Glutamatergic neuron (in vitro differentiated cells): ENCODE measurements at regions not wholly inside any gene's neighbourhood (a gene's known extent, or its start where the extent isn't known, plus 50 kb on each side); places are given as distances from the start of the nearest gene placed in this dataset.
"Not testable (repeated sequence)": the region's sequence is repeated elsewhere in the genome, so short reads cannot be mapped to it uniquely, and the experiment has no call there.

ENCODE experiments used
- DNase-seq: peaks from one replicate; pipeline ENCODE4 v3.0.0; 2022
- H3K27ac Mint-ChIP-seq: one replicate; pipeline ENCODE4 v1.8.0; 2020; ENCODE audit warnings: mild to moderate bottlenecking, mixed read lengths, inconsistent platforms; ENCODE audit not compliant: unreplicated experiment
- H3K27me3 Mint-ChIP-seq: one replicate; pipeline ENCODE4 v1.8.0; 2020; ENCODE audit warnings: mild to moderate bottlenecking, moderate library complexity, mixed read lengths, inconsistent platforms; ENCODE audit not compliant: unreplicated experiment
- H3K36me3 Mint-ChIP-seq: one replicate; pipeline ENCODE4 v1.8.0; 2020; ENCODE audit warnings: mild to moderate bottlenecking, mixed read lengths, inconsistent platforms; ENCODE audit not compliant: unreplicated experiment
- H3K4me1 Mint-ChIP-seq: one replicate; pipeline ENCODE4 v1.8.0; 2020; ENCODE audit warnings: mild to moderate bottlenecking, low read depth, mixed read lengths, inconsistent platforms; ENCODE audit not compliant: unreplicated experiment
- H3K4me3 Mint-ChIP-seq: one replicate; pipeline ENCODE4 v1.8.0; 2020; ENCODE audit warnings: mild to moderate bottlenecking, mixed read lengths, inconsistent platforms; ENCODE audit not compliant: unreplicated experiment
- H3K9me3 Mint-ChIP-seq: one replicate; pipeline ENCODE4 v1.8.0; 2020; ENCODE audit warnings: mild to moderate bottlenecking, moderate library complexity, mixed read lengths, inconsistent platforms; ENCODE audit not compliant: unreplicated experiment
- CTCF ChIP-seq: fragments of 200-600 bp; sonication (generic); IDR thresholded peaks from one replicate; pipeline ENCODE4 v1.5.0; 2021; ENCODE audit not compliant: partially characterized antibody, unreplicated experiment

- H3K9me3 Mint-ChIP-seq, result peaks cover 2% of the 10 kb centered on the region
- H3K27me3 Mint-ChIP-seq, result peaks cover 5% of the 10 kb centered on the region
- TF ChIP-seq CTCF, result no peak
- H3K4me3 Mint-ChIP-seq, result no peak overlapping the region
- DNase-seq, result no peak
- no peak overlapping the region for H3K27ac Mint-ChIP-seq
- peaks cover 2% of the 10 kb centered on the region for H3K4me1 Mint-ChIP-seq
- no peaks in the 10 kb centered on the region for H3K36me3 Mint-ChIP-seq
Measured at GRCh38 chr13:112219740-112220139, 152.8 kb downstream of the SOX1 start.

- Mint-ChIP-seq H3K27me3 (peaks cover 5% of the 10 kb centered on the region), H3K4me1 (peaks cover 2% of the 10 kb centered on the region), H3K27ac (no peak overlapping the region), H3K4me3 (no peak overlapping the region), H3K36me3 (no peaks in the 10 kb centered on the region), H3K9me3 (peaks cover 5% of the 10 kb centered on the region)
- TF ChIP-seq CTCF, result no peak
- DNase-seq, result no peak
Measured at GRCh38 chr13:112220296-112220875, 153.4 kb downstream of the SOX1 start.

- H3K4me1 Mint-ChIP-seq, result peaks cover 2% of the 10 kb centered on the region
- TF ChIP-seq CTCF, result no peak
- peaks cover 5% of the 10 kb centered on the region for H3K9me3 Mint-ChIP-seq
- no peak for DNase-seq
- H3K36me3 Mint-ChIP-seq, result no peaks in the 10 kb centered on the region
- no peak overlapping the region for H3K4me3 Mint-ChIP-seq
- peaks cover 5% of the 10 kb centered on the region for H3K27me3 Mint-ChIP-seq
- H3K27ac Mint-ChIP-seq, result no peak overlapping the region
Measured at GRCh38 chr13:112220925-112221324, 154.0 kb downstream of the SOX1 start.

- Mint-ChIP-seq H3K27ac (no peak overlapping the region), H3K4me1 (peaks cover 2% of the 10 kb centered on the region), H3K4me3 (no peak overlapping the region), H3K9me3 (peaks cover 5% of the 10 kb centered on the region), H3K27me3 (peaks cover 5% of the 10 kb centered on the region), H3K36me3 (peaks cover 6% of the 10 kb centered on the region)
- no peak for TF ChIP-seq CTCF
- DNase-seq, result no peak
Measured at GRCh38 chr13:112222971-112223370, 153.2 kb upstream of the SPACA7 start.

- not testable (repeated sequence) for H3K36me3 Mint-ChIP-seq, H3K27ac Mint-ChIP-seq, H3K4me3 Mint-ChIP-seq, DNase-seq, H3K9me3 Mint-ChIP-seq, H3K4me1 Mint-ChIP-seq, H3K27me3 Mint-ChIP-seq
- TF ChIP-seq CTCF, result peak; percentile 57
Measured at GRCh38 chr13:112223929-112224328, 152.2 kb upstream of the SPACA7 start.
